GM23338 (cell line): ENCODE measurements at regions not wholly inside any gene's neighbourhood (a gene's known extent, or its start where the extent isn't known, plus 50 kb on each side); places are given as distances from the start of the nearest gene placed in this dataset.

Experiments
- CTCF ChIP-seq, 2 experiments: fragments of 200-600 bp in 1 of 2; sonication (generic) in 1 of 2; conservative IDR thresholded peaks; 2 replicates each; pipeline versions ENCODE4 v1.5.1 to v1.6.1; 2016 to 2017; ENCODE audit warnings: antibody characterized with exemption in 2 of 2, low read depth in 2 of 2, mild to moderate bottlenecking in 2 of 2, moderate library complexity in 1 of 2
- EZH2 ChIP-seq: fragments of 200-600 bp; sonication (generic); IDR thresholded peaks from one replicate; pipeline ENCODE4 v1.8.0; 2017; ENCODE audit warnings: antibody characterized with exemption, mild to moderate bottlenecking, low read depth; ENCODE audit not compliant: unreplicated experiment
- EZH2phosphoT487 ChIP-seq: fragments of 200-600 bp; sonication (generic); IDR thresholded peaks from one replicate; pipeline ENCODE4 v1.8.1; 2018; ENCODE audit warnings: antibody characterized with exemption; ENCODE audit not compliant: unreplicated experiment
- JUNB ChIP-seq: IDR thresholded peaks from one replicate; pipeline ENCODE4 v1.6.1; 2016; ENCODE audit warnings: antibody characterized with exemption; ENCODE audit not compliant: unreplicated experiment
- POLR2AphosphoS5 ChIP-seq: IDR thresholded peaks from 2 replicates; pipeline ENCODE4 v1.6.1; 2016; ENCODE audit warnings: antibody characterized with exemption, low read depth
- REST ChIP-seq: IDR thresholded peaks from one replicate; pipeline ENCODE4 v1.6.1; 2018; ENCODE audit warnings: antibody characterized with exemption; ENCODE audit not compliant: unreplicated experiment
- ZNF114 ChIP-seq: fragments of 250-450 bp; sonication (Bioruptor Pico); IDR thresholded peaks from 2 replicates; pipeline ENCODE4 v1.5.0; 2020; ENCODE audit warnings: mild to moderate bottlenecking, moderate library complexity
- ZNF331 ChIP-seq: fragments of 250-450 bp; sonication (Bioruptor Pico); IDR thresholded peaks from 2 replicates; pipeline ENCODE4 v1.5.0; 2020; ENCODE audit warnings: low read depth, mild to moderate bottlenecking, moderate library complexity
- TF ChIP-seq, protein P1 (sequence below): fragments of 250-450 bp; sonication (Bioruptor Pico); IDR thresholded peaks from 2 replicates; pipeline ENCODE4 v1.5.0; 2020; ENCODE audit warnings: mild to moderate bottlenecking, moderate library complexity

- no peak for TF ChIP-seq CTCF (conservative IDR thresholded peaks at IDR 0.05; ENCODE audit: low read depth in 2 of 2)
- no peak for TF ChIP-seq EZH2
- TF ChIP-seq REST = no peak
- TF ChIP-seq POLR2AphosphoS5 = no peak
- TF ChIP-seq JUNB = no peak
- no peak for TF ChIP-seq EZH2phosphoT487
- no peak for TF ChIP-seq ZNF331 (CRISPR knock-in tag)
- TF ChIP-seq, protein P1, sequence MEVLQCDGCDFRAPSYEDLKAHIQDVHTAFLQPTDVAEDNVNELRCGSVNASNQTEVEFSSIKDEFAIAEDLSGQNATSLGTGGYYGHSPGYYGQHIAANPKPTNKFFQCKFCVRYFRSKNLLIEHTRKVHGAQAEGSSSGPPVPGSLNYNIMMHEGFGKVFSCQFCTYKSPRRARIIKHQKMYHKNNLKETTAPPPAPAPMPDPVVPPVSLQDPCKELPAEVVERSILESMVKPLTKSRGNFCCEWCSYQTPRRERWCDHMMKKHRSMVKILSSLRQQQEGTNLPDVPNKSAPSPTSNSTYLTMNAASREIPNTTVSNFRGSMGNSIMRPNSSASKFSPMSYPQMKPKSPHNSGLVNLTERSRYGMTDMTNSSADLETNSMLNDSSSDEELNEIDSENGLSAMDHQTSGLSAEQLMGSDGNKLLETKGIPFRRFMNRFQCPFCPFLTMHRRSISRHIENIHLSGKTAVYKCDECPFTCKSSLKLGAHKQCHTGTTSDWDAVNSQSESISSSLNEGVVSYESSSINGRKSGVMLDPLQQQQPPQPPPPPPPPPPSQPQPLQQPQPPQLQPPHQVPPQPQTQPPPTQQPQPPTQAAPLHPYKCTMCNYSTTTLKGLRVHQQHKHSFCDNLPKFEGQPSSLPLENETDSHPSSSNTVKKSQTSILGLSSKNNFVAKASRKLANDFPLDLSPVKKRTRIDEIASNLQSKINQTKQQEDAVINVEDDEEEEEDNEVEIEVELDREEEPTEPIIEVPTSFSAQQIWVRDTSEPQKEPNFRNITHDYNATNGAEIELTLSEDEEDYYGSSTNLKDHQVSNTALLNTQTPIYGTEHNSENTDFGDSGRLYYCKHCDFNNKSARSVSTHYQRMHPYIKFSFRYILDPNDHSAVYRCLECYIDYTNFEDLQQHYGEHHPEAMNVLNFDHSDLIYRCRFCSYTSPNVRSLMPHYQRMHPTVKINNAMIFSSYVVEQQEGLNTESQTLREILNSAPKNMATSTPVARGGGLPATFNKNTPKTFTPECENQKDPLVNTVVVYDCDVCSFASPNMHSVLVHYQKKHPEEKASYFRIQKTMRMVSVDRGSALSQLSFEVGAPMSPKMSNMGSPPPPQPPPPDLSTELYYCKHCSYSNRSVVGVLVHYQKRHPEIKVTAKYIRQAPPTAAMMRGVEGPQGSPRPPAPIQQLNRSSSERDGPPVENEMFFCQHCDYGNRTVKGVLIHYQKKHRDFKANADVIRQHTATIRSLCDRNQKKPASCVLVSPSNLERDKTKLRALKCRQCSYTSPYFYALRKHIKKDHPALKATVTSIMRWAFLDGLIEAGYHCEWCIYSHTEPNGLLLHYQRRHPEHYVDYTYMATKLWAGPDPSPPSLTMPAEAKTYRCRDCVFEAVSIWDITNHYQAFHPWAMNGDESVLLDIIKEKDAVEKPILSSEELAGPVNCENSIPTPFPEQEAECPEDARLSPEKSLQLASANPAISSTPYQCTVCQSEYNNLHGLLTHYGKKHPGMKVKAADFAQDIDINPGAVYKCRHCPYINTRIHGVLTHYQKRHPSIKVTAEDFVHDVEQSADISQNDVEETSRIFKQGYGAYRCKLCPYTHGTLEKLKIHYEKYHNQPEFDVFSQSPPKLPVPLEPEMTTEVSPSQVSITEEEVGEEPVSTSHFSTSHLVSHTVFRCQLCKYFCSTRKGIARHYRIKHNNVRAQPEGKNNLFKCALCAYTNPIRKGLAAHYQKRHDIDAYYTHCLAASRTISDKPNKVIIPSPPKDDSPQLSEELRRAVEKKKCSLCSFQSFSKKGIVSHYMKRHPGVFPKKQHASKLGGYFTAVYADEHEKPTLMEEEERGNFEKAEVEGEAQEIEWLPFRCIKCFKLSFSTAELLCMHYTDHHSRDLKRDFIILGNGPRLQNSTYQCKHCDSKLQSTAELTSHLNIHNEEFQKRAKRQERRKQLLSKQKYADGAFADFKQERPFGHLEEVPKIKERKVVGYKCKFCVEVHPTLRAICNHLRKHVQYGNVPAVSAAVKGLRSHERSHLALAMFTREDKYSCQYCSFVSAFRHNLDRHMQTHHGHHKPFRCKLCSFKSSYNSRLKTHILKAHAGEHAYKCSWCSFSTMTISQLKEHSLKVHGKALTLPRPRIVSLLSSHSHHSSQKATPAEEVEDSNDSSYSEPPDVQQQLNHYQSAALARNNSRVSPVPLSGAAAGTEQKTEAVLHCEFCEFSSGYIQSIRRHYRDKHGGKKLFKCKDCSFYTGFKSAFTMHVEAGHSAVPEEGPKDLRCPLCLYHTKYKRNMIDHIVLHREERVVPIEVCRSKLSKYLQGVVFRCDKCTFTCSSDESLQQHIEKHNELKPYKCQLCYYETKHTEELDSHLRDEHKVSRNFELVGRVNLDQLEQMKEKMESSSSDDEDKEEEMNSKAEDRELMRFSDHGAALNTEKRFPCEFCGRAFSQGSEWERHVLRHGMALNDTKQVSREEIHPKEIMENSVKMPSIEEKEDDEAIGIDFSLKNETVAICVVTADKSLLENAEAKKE (CRISPR knock-in tag) = no peak
- TF ChIP-seq ZNF114 (CRISPR knock-in tag) = no peak
Measured at GRCh38 chr5:165448753-165449152, 1943.3 kb downstream of the MAT2B start.
